Small intestine (tissue), 7 donors: ENCODE measurements at regions not wholly inside any gene's neighbourhood (a gene's known extent, or its start where the extent isn't known, plus 50 kb on each side); places are given as distances from the start of the nearest gene placed in this dataset.
A peak's percentile ranks its signal among the peaks of the same experiment; 100 is the strongest.

Experiments
- DNase-seq, 2 donors: peaks; one replicate each; pipeline versions ENCODE4 v3.0.0 to v3.0.0-alpha.2; 2013
- FAIRE-seq: peaks from 2 replicates; lab custom pipeline; 2012; peaks lifted over from hg19 to GRCh38; lab: Jason Lieb, UNC
- H3K27ac ChIP-seq, 3 donors: one replicate each; pipeline ENCODE4 v1.5.1; 2013; ENCODE audit warnings: low read length in 2 of 3, mild to moderate bottlenecking in 2 of 3, control low read depth in 1 of 3, inconsistent platforms in 1 of 3, low read depth in 1 of 3, moderate library complexity in 1 of 3
- H3K27me3 ChIP-seq, 3 donors: one replicate each; pipeline ENCODE4 v1.6.1; 2013; ENCODE audit warnings: low read length in 3 of 3, inconsistent platforms in 1 of 3; ENCODE audit not compliant: control insufficient read depth in 3 of 3, insufficient read depth in 3 of 3
- H3K36me3 ChIP-seq, 3 donors: one replicate each; pipeline ENCODE4 v1.6.1; 2013; ENCODE audit warnings: low read length in 3 of 3, inconsistent platforms in 1 of 3, low read depth in 1 of 3, mild to moderate bottlenecking in 1 of 3, moderate library complexity in 1 of 3; ENCODE audit not compliant: control insufficient read depth in 3 of 3, insufficient read depth in 2 of 3
- H3K4me1 ChIP-seq, 3 donors: one replicate each; pipeline ENCODE4 v1.6.1; 2013; ENCODE audit warnings: low read length in 2 of 3, inconsistent platforms in 1 of 3, low read depth in 1 of 3, mild to moderate bottlenecking in 1 of 3, moderate library complexity in 1 of 3; ENCODE audit not compliant: control insufficient read depth in 3 of 3, insufficient read depth in 2 of 3
- H3K4me3 ChIP-seq, 3 donors: one replicate each; pipeline ENCODE4 v1.5.1; 2013; ENCODE audit warnings: low read length in 3 of 3, control low read depth in 1 of 3, inconsistent platforms in 1 of 3, low read depth in 1 of 3, mild to moderate bottlenecking in 1 of 3, moderate library complexity in 1 of 3
- H3K9me3 ChIP-seq, 2 donors: one replicate each; pipeline ENCODE4 v1.6.1; 2013; ENCODE audit warnings: low read depth in 1 of 2, low read length in 1 of 2; ENCODE audit not compliant: control insufficient read depth in 2 of 2, insufficient read depth in 1 of 2
- WGBS, 3 donors: extraction: QIAGEN DNeasy Blood & Tissue Kit; methylation state at CpG; one replicate each; pipeline ENCODE4 v1.1.7; 2013; 5-methylcytosine and 5-hydroxymethylcytosine counted together
- donor health status: healthy with polysubstance abuse.
- donor health status: control.
- donor health status: control.
- donor health status: Bipolar disorder and iron deficiency.
- donor health status: healthy.

DNA sequence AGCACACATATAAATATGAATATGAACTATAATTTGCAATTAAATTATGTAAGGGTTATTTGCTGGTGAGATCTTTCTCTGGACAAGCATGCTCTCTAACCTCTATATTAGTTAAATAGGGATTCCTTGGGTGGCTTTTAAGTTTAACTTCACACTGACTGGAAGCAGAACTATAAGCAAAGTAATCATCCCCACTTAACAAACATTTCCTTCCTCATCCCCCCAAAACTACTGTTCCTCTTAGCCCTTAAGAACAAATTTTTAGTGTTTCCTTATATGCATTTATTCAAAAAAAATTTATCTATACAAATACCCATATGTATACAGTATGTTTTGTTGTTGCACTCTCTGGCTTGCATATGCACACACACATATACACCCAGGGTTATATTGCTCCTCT lies 512.1 kb upstream of the MEF2C start:
- H3K27ac ChIP-seq, result no peak overlapping the region
- no peak for FAIRE-seq

DNA sequence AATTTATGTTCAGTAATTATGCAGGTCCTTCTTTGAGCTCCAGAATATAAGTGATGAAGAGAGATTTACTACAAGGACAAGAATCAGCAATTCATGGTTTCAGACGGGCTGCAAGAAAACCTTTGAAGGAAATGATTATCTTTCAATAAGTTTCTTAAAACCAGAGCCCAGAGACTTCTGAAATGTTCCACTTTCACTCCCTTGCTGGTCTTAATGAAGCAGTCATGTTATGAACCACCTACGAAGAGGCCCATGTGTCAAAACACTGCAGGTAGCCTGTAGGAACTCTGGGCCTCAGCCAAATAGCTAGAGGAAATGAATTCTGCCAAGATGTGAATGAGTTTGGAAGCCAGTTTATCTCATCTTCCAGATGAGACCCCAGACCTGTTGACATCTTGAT lies 505.9 kb upstream of the MEF2C start:
- Histone ChIP-seq H3K4me3 (no peak overlapping the region), H3K36me3 (no peaks in the 10 kb centered on the region), H3K4me1 (no peaks in the 10 kb centered on the region), H3K27ac (no peak overlapping the region), H3K27me3 (no peaks in the 10 kb centered on the region), H3K9me3 (no peaks in the 10 kb centered on the region)
- FAIRE-seq, result no peak
- no peak for DNase-seq
- WGBS, 3 donors, result 72 to 77% (median 76%) methylated on average over 2 of the region's 2 CpGs

More for the DNA sequence above, 512.1 kb upstream of the MEF2C start:
- Histone ChIP-seq H3K4me1 (no peaks in the 10 kb centered on the region), H3K36me3 (no peaks in the 10 kb centered on the region), H3K27me3 (no peaks in the 10 kb centered on the region), H3K4me3 (no peak overlapping the region), H3K9me3 (no peaks in the 10 kb centered on the region)
- no peak for DNase-seq

DNA sequence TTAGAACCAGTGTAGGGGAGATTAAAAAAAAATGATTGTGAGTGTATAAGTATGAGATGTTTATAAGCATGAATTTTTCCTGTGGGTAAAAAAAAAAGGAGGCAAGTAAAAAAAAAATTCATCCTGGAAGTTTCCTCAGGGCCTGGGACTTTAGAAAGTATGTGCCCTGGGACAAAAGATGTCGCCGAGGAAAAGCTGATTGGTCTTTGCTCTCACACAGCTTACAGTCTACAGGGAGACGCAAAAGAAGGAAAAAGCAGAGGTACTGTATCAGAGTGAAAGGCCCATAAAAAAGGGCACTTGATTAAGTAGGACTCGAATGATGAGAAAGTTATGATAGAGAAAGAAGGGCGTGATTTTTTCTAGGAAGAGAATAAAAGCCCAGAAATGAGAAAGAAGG lies 501.4 kb upstream of the MEF2C start:
- no peak overlapping the region for H3K4me3 ChIP-seq
- H3K27me3 ChIP-seq, result no peaks in the 10 kb centered on the region
- H3K9me3 ChIP-seq, result no peaks in the 10 kb centered on the region
- H3K4me1 ChIP-seq, result no peaks in the 10 kb centered on the region
- FAIRE-seq, result no peak
- no peaks in the 10 kb centered on the region for H3K36me3 ChIP-seq
- 86 to 90% (median 87%) methylated on average over 5 of the region's 5 CpGs for WGBS, 3 donors
- no peak for DNase-seq
- H3K27ac ChIP-seq, result no peak overlapping the region

DNA sequence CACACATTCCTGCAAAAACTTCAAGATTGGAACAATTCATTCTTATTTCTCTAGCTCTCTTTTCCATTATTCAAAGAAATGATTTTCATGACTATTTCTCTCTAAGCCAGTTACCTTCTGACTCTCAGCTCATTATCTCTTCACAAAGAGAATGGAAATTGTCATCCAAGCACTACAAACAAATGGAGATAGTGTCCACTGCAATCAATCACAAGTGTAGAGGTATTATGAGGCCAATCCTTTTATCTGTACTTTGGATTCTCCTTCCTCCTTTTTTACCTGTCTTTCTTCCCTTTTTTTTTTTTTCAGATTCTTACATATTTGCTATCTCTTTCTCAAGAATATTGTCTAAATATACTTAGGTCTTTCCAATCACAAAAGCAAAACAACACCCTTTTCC lies 497.7 kb upstream of the MEF2C start:
- H3K27me3 ChIP-seq, result no peaks in the 10 kb centered on the region
- FAIRE-seq, result no peak
- H3K4me3 ChIP-seq, result no peak overlapping the region
- no peak for DNase-seq
- H3K9me3 ChIP-seq, result no peaks in the 10 kb centered on the region
- no peaks in the 10 kb centered on the region for H3K4me1 ChIP-seq
- H3K27ac ChIP-seq, result no peak overlapping the region
- no peaks in the 10 kb centered on the region for H3K36me3 ChIP-seq

DNA sequence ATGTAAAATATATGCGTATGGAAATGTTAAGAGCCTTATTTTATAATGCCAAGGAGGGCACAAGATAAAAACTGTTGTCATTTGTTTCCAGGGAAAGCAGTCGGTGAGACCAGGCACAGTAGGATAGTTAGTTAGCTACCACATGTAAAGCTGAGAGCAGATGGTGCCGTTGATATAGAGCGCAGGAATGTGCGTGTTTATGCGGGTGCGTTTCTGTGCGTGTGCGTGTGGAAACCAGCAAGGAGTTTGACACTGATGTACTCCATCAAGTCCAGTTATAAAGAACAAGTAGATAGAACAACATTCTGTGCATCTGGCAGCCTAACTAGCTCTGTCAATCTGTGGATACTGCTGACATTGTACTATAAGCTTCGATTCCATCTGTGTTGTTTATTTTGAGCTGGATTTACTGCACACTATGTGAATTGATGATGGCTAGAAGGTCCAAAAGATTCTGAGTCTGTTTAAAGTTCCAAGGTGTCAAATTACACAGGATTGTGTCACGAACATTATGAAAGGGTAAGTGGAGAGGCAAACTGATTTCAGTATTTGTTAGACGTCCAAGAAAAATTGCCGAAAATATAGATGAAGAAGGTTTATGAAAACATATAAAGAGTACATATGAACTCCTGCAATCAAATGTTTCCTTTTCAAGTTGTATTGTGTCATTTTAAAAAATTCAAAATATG lies 494.9 kb upstream of the MEF2C start:
- no peak for FAIRE-seq
- no peak overlapping the region for H3K27ac ChIP-seq
- H3K9me3 ChIP-seq, result no peaks in the 10 kb centered on the region
- H3K4me3 ChIP-seq, result no peak overlapping the region
- DNase-seq, result no peak
- H3K27me3 ChIP-seq, result no peaks in the 10 kb centered on the region
- no peaks in the 10 kb centered on the region for H3K36me3 ChIP-seq
- 68 to 83% (median 78%) methylated on average over 13 of the region's 13 CpGs for WGBS, 3 donors
- no peaks in the 10 kb centered on the region for H3K4me1 ChIP-seq

DNA sequence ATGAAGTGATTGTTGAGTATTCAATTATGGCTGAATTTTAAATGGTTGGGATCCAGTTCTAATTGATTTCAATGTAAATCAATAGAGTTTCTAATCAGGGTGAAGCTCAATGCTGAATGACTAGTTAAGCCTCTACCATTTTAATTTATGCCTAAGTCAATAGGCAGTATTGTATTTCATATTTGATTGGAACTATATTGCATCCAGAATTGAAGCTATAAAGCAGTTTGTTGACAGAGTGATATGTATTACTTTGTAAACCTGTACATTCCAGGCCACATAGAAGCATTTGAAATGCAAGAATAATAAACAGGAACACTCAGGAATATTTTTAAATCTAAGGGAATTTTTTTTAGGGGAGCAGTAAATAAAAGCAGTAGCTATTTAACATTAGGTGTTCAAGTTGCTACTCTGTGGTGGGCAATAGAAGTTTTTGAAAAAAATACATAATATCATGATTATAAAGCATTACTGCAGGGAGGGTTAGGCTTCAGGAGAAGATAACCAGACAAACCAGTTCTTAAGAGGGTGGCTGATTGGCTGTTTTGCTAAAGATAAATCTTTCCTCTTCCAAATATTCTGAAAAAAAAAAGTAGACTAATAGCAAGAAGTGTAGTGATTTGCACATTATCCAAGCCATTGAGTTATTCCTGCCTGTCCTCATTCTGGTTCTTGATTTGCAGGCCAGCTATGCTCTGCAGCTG lies 492.0 kb upstream of the MEF2C start:
- Histone ChIP-seq H3K27me3 (no peaks in the 10 kb centered on the region), H3K27ac (no peak overlapping the region), H3K36me3 (no peaks in the 10 kb centered on the region), H3K4me1 (no peaks in the 10 kb centered on the region), H3K4me3 (no peak overlapping the region), H3K9me3 (no peaks in the 10 kb centered on the region)
- FAIRE-seq (no peak), DNase-seq (no peak)

DNA sequence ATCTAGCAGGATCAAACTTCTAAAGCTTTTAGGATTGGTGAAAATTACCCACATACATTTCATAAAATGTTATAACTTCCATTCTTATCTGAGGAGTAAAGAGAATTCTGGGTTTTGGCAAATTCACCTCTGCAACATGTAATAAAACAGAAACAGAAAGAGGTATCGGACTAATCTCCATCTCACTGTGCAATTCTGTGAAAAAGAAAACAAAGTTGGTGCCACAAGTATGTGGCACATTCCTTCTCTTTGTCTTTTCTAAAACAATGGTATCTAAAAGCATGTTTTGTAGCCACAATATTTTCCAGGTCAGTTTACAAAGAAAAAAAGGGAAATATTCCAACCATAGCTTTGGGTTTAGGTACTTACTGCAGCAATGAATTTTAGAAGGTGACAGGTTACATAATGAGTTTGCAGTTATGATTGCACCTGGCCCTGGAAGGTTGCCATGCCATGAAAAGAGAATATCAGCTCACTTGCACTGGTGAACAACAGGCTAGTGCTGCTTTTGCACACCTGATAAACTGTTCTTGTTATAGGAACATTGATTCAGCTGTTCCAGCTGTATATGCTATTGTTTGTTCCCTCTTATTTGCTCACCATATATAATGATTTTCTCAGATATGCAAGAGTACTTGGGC lies 491.3 kb upstream of the MEF2C start:
- WGBS, 3 donors, result 25 to 68% (median 30%) methylated on average over 1 of the region's 1 CpG
- DNase-seq (peak in 1 of 2 donors; percentile 3), FAIRE-seq (no peak)
- H3K36me3 ChIP-seq, result no peaks in the 10 kb centered on the region
- H3K4me3 ChIP-seq, result no peak overlapping the region
- no peaks in the 10 kb centered on the region for H3K9me3 ChIP-seq
- H3K27ac ChIP-seq, result no peak overlapping the region
- H3K27me3 ChIP-seq, result no peaks in the 10 kb centered on the region
- no peaks in the 10 kb centered on the region for H3K4me1 ChIP-seq

DNA sequence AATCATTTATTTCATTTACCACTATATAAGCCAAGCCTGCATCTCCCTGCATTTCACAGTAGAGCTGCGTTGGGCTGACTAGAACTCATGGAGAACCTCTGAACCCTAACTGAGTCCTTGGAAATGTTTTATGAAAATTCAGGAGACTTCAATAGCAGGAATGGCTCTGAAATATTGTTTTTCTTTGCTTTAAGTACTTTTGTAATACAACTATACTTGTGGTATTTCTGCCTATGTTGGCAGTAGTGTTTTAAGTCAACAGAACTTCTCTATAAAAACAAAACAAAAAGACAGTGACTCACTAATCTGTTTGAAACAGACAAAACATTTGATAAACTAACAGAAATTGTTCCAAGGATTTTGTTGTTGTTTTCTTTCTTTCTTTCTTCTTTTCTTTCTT lies 489.2 kb upstream of the MEF2C start:
- FAIRE-seq (no peak), DNase-seq (no peak)
- Histone ChIP-seq H3K27ac (no peak overlapping the region), H3K4me1 (no peaks in the 10 kb centered on the region), H3K36me3 (no peaks in the 10 kb centered on the region), H3K27me3 (no peaks in the 10 kb centered on the region), H3K4me3 (no peak overlapping the region), H3K9me3 (no peaks in the 10 kb centered on the region)
- 76 to 82% (median 79%) methylated on average over 1 of the region's 1 CpG for WGBS, 3 donors
